ENCODE measurements at regions not wholly inside any gene's neighbourhood (a gene's known extent, or its start where the extent isn't known, plus 50 kb on each side); places are given as distances from the start of the nearest gene placed in this dataset.

DNA sequence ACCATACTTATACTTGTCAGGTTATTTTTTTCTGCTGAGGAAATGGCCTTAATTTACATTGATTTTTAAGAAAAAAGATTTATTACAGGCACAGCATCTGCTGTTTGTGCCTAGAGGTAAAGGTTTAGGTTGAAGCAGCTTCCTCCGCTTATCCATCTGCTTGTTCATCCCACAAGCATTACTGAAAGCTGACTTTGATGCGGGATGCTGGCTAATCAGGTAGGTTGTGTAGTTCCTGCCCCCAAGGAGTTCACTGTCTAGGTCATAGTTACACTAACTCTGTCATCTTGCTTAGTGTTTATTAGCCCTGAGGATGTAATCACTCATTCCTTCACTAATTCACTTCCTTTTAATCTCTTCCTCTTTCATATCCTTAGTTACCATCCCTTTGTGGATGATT lies 377.7 kb upstream of the KAZN start:
- TF ChIP-seq, protein P1, sequence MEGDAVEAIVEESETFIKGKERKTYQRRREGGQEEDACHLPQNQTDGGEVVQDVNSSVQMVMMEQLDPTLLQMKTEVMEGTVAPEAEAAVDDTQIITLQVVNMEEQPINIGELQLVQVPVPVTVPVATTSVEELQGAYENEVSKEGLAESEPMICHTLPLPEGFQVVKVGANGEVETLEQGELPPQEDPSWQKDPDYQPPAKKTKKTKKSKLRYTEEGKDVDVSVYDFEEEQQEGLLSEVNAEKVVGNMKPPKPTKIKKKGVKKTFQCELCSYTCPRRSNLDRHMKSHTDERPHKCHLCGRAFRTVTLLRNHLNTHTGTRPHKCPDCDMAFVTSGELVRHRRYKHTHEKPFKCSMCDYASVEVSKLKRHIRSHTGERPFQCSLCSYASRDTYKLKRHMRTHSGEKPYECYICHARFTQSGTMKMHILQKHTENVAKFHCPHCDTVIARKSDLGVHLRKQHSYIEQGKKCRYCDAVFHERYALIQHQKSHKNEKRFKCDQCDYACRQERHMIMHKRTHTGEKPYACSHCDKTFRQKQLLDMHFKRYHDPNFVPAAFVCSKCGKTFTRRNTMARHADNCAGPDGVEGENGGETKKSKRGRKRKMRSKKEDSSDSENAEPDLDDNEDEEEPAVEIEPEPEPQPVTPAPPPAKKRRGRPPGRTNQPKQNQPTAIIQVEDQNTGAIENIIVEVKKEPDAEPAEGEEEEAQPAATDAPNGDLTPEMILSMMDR (IDR thresholded peaks at IDR 0.05): no peak
- TF ChIP-seq EZH2 (IDR thresholded peaks at IDR 0.05; ENCODE audit: borderline replicate concordance, insufficient read depth, low read depth, low read length, poor library complexity, severe bottlenecking): no peak

Measured in B cell (primary cell).